ENCODE measurements at regions not wholly inside any gene's neighbourhood (a gene's known extent, or its start where the extent isn't known, plus 50 kb on each side); places are given as distances from the start of the nearest gene placed in this dataset.

DNA sequence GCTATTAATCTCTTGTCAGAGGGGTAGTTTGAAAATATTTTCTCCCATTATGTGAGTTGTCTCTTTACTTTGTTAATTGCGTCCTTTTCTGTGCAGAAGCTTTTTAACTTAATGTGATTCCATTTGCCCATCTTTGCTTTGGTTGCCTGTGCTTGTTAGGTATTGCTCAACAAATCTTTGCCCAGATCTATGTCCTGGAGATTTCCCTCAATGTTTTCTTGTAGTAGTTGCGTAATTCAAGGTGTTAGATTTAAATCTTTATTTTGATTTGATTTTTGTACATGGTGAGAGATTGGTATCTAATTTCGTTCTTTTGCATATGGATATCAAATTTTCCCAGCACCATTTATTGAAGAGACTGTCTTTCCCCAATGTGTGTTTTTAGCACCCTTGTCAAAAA lies 567.2 kb downstream of the DNAJB9 start:
- Histone ChIP-seq H3K27me3 (ENCODE audit: insufficient read depth, poor library complexity, severe bottlenecking) (no peaks in the 10 kb centered on the region), H3K4me3 (replicated peaks; ENCODE audit: insufficient read depth, low read length) (no peak overlapping the region), H3K27ac (replicated peaks) (no peak overlapping the region)
- no peak for DNase-seq (ENCODE audit: low read depth in 1 of 2, low spot score in 1 of 2)
- TF ChIP-seq SPI1 (IDR thresholded peaks at IDR 0.05; ENCODE audit: borderline replicate concordance, low read depth) (no peak), REST (IDR thresholded peaks at IDR 0.05; ENCODE audit: insufficient replicate concordance, low read depth) (no peak), POLR2AphosphoS5 (IDR thresholded peaks at IDR 0.05; ENCODE audit: low read depth) (no peak), CTCF (IDR thresholded peaks at IDR 0.05; ENCODE audit: insufficient read depth, low read length) (no peak), GABPA (IDR thresholded peaks at IDR 0.05; ENCODE audit: low read depth) (no peak)

- no peak overlapping the region for H3K4me3 ChIP-seq (replicated peaks; ENCODE audit: insufficient read depth, low read length)
These were observed 585.1 kb downstream of the DNAJB9 start for GRCh38 chr7:109154748-109155147.

DNA sequence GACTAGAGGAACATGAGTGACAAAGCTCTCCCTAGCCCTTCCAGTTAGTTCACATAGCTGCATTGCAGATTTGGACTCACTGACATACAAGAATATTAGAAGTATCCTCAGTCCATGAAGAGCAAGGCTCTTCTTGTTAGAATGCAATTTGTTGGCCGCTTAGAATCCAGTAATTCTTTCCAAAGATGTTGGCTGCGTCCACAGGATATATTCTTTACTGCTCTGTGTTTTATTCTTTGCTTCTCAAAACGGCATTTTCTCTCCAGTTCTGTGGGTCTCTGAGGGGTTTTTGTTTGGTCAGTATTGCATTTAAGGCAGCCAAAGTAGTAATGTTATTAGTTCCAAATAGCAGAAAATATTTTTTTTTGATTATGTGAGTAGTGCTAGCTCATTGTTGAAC lies 588.6 kb downstream of the DNAJB9 start:
- DNase-seq (ENCODE audit: low read depth in 1 of 2, low spot score in 1 of 2) = no peak
- no peak overlapping the region for H3K27ac ChIP-seq (replicated peaks)
- no peak overlapping the region for H3K4me3 ChIP-seq (replicated peaks; ENCODE audit: insufficient read depth, low read length)
- TF ChIP-seq GABPA (IDR thresholded peaks at IDR 0.05; ENCODE audit: low read depth) (no peak), SPI1 (IDR thresholded peaks at IDR 0.05; ENCODE audit: borderline replicate concordance, low read depth) (no peak)
- no peaks in the 10 kb centered on the region for H3K27me3 ChIP-seq (ENCODE audit: insufficient read depth, poor library complexity, severe bottlenecking)

More at GRCh38 chr7:109154748-109155147, 585.1 kb downstream of the DNAJB9 start:
- Histone ChIP-seq H3K27ac (replicated peaks) (no peak overlapping the region), H3K27me3 (ENCODE audit: insufficient read depth, poor library complexity, severe bottlenecking) (no peaks in the 10 kb centered on the region)
- no peak for DNase-seq (ENCODE audit: low read depth in 1 of 2, low spot score in 1 of 2)
- no peak for TF ChIP-seq REST (IDR thresholded peaks at IDR 0.05; ENCODE audit: insufficient replicate concordance, low read depth)
- no peak for TF ChIP-seq POLR2AphosphoS5 (IDR thresholded peaks at IDR 0.05; ENCODE audit: low read depth)
- TF ChIP-seq CTCF (IDR thresholded peaks at IDR 0.05; ENCODE audit: insufficient read depth, low read length) = no peak
- no peak for TF ChIP-seq SPI1 (IDR thresholded peaks at IDR 0.05; ENCODE audit: borderline replicate concordance, low read depth)
- no peak for TF ChIP-seq GABPA (IDR thresholded peaks at IDR 0.05; ENCODE audit: low read depth)

DNA sequence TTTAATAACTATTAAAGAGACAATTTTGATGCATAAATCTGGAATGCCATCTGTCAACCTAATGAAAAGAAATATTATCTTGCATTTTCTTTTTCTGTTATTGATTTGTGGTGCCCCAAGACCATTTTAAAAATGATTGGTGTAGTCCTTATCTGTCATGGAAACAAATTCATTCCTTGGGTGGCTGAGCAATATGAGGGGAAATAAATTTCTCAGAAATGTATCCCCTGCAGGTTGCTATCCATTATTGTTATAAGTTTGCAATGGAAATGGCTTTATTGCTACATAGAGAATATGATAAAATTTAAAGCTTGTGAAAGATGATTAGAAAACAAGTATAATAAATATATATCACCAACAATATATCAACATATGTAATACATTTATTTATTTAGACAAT lies 607.0 kb downstream of the DNAJB9 start:
- Histone ChIP-seq H3K4me3 (replicated peaks; ENCODE audit: insufficient read depth, low read length) (no peak overlapping the region), H3K27ac (replicated peaks) (no peak overlapping the region), H3K27me3 (ENCODE audit: insufficient read depth, poor library complexity, severe bottlenecking) (no peaks in the 10 kb centered on the region)
- no peak for DNase-seq (ENCODE audit: low read depth in 1 of 2, low spot score in 1 of 2)
- TF ChIP-seq GABPA (IDR thresholded peaks at IDR 0.05; ENCODE audit: low read depth) = no peak
- TF ChIP-seq POLR2AphosphoS5 (IDR thresholded peaks at IDR 0.05; ENCODE audit: low read depth) = no peak
- no peak for TF ChIP-seq SPI1 (IDR thresholded peaks at IDR 0.05; ENCODE audit: borderline replicate concordance, low read depth)
- TF ChIP-seq CTCF (IDR thresholded peaks at IDR 0.05; ENCODE audit: insufficient read depth, low read length) = no peak
- TF ChIP-seq REST (IDR thresholded peaks at IDR 0.05; ENCODE audit: insufficient replicate concordance, low read depth) = no peak

Measured in HL-60 (cell line).